ENCODE measurements at regions not wholly inside any gene's neighbourhood (a gene's known extent, or its start where the extent isn't known, plus 50 kb on each side); places are given as distances from the start of the nearest gene placed in this dataset.

DNA sequence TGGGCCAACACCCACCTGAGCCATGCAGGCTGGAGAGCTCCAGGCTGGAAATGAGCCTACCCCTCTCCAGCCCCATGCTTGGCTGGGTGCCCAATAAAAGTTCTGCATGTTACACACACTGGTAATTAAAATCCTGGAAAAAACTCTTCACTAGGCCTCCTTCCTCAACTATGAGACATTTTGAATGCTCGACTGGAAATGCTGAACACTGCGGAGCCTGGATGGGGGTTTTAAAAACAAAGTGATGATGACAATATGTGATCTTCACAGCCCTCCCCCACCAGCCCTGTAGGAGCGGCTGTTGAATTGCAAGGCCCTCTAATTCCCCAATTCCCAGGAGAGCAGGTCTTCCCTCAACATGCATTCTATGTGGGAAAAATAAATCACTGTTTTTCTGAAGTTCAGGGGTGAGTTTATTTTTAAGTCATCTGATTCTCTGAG, 179.2 kb downstream of the TTC32 start:
- intact Hi-C loops (cut with micrococcal nuclease), result no loop called here
- Histone ChIP-seq H2AFZ (ENCODE audit: low read length) (no peak overlapping the region), H3K27ac (ENCODE audit: low read length) (no peak overlapping the region), H3K4me3 (ENCODE audit: low read length) (no peak overlapping the region), H3K4me1 (ENCODE audit: insufficient read depth, low read length) (no peaks in the 10 kb centered on the region), H3K79me2 (ENCODE audit: low read length) (no peaks in the 10 kb centered on the region), H4K20me1 (ENCODE audit: low read length) (no peaks in the 10 kb centered on the region), H3K9me2 (replicated peaks; ENCODE audit: low read length) (no peaks in the 10 kb centered on the region), H3K27me3 (ENCODE audit: low read length) (no peaks in the 10 kb centered on the region), H3K9me3 (ENCODE audit: low read length) (no peaks in the 10 kb centered on the region), H3K9ac (ENCODE audit: low read length) (no peak overlapping the region), H3K4me2 (ENCODE audit: low read length) (no peak overlapping the region), H3F3A (ENCODE audit: low read length, unreplicated experiment) (no peaks in the 10 kb centered on the region), H3K36me3 (ENCODE audit: low read depth, low read length) (no peaks in the 10 kb centered on the region)
- POLR2A ChIA-PET (ENCODE audit: unreplicated experiment), result no interaction called here
- DNase-seq (no peak), ATAC-seq (no peak)
- CTCF ChIA-PET, result no interaction called here
- no TSS peak for BruUV-seq (replicated peaks)
- TF ChIP-seq, protein P1, sequence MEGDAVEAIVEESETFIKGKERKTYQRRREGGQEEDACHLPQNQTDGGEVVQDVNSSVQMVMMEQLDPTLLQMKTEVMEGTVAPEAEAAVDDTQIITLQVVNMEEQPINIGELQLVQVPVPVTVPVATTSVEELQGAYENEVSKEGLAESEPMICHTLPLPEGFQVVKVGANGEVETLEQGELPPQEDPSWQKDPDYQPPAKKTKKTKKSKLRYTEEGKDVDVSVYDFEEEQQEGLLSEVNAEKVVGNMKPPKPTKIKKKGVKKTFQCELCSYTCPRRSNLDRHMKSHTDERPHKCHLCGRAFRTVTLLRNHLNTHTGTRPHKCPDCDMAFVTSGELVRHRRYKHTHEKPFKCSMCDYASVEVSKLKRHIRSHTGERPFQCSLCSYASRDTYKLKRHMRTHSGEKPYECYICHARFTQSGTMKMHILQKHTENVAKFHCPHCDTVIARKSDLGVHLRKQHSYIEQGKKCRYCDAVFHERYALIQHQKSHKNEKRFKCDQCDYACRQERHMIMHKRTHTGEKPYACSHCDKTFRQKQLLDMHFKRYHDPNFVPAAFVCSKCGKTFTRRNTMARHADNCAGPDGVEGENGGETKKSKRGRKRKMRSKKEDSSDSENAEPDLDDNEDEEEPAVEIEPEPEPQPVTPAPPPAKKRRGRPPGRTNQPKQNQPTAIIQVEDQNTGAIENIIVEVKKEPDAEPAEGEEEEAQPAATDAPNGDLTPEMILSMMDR (conservative IDR thresholded peaks at IDR 0.05; ENCODE audit: low read depth, low read length), result no peak
- no peak for TF ChIP-seq EZH2 (IDR thresholded peaks at IDR 0.05; ENCODE audit: low read length, unreplicated experiment)
- no peak for TF ChIP-seq EZH2phosphoT487 (IDR thresholded peaks at IDR 0.05; ENCODE audit: borderline replicate concordance, low read length)

DNA sequence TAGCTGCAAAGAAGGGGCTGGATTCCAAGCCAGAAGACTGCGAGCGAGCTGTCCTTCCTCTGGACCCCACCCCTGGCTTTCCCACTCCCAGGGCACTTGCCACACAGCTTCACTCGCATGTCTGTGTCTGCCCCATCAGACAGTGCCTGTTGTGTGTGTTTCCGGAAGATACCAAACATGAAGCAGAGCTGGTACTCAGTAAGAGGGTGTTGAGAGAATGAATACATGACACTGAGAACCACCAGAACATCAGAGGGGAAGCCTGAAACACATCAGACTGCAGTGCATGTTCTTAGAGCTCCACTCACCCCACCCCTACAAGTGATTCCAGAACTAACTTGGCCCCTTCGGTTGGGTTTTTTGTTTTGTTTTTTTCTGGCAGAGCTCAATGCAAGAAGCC, 181.5 kb downstream of the TTC32 start:
- no TSS peak for BruUV-seq (replicated peaks)
- no peak for DNase-seq

DNA sequence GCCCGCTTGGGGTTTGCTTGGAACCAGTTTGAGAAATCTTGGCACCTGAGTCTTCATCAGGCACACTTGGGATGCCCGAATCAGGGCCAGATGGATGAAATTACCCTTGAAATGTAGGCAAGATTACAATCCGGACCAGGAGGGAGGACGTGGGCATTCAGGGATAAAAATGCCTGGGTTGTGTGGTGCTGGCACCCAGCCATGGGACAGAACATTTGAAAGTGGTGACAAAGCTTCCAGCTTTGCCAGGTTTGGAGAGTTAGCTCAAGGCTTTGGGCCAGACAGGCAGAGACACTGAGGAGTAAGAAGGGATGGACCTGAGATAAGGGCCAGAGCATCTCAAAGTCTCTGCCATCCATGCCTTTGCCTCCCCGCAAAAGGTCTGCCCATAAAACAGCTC, 182.2 kb downstream of the TTC32 start:
- Histone ChIP-seq H4K20me1 (ENCODE audit: low read length) (no peaks in the 10 kb centered on the region), H3K27ac (ENCODE audit: low read length) (no peak overlapping the region), H3K4me2 (ENCODE audit: low read length) (no peak overlapping the region), H3K9me2 (replicated peaks; ENCODE audit: low read length) (no peaks in the 10 kb centered on the region), H3K9ac (ENCODE audit: low read length) (no peak overlapping the region), H3K36me3 (ENCODE audit: low read depth, low read length) (no peaks in the 10 kb centered on the region), H2AFZ (ENCODE audit: low read length) (no peak overlapping the region), H3F3A (ENCODE audit: low read length, unreplicated experiment) (no peaks in the 10 kb centered on the region), H3K4me3 (ENCODE audit: low read length) (no peak overlapping the region), H3K4me1 (ENCODE audit: insufficient read depth, low read length) (no peaks in the 10 kb centered on the region), H3K79me2 (ENCODE audit: low read length) (no peaks in the 10 kb centered on the region), H3K9me3 (ENCODE audit: low read length) (no peaks in the 10 kb centered on the region), H3K27me3 (ENCODE audit: low read length) (no peaks in the 10 kb centered on the region)
- TF ChIP-seq, protein P1 (conservative IDR thresholded peaks at IDR 0.05; ENCODE audit: low read depth, low read length), result no peak
- no peak for TF ChIP-seq EZH2phosphoT487 (IDR thresholded peaks at IDR 0.05; ENCODE audit: borderline replicate concordance, low read length)
- TF ChIP-seq EZH2 (IDR thresholded peaks at IDR 0.05; ENCODE audit: low read length, unreplicated experiment), result no peak
- ATAC-seq (no peak), DNase-seq (no peak)
- POLR2A ChIA-PET (ENCODE audit: unreplicated experiment), result no interaction called here
- BruUV-seq (replicated peaks), result no TSS peak
- CTCF ChIA-PET, result no interaction called here
- intact Hi-C loops (cut with micrococcal nuclease), result no loop called here

More for the DNA sequence above, 181.5 kb downstream of the TTC32 start:
- no peak overlapping the region for H3K4me3 ChIP-seq (ENCODE audit: low read length)
- no peaks in the 10 kb centered on the region for H3F3A ChIP-seq (ENCODE audit: low read length, unreplicated experiment)
- no peaks in the 10 kb centered on the region for H3K27me3 ChIP-seq (ENCODE audit: low read length)
- H3K9ac ChIP-seq (ENCODE audit: low read length), result no peak overlapping the region
- ChIA-PET CTCF (no interaction called here), POLR2A (ENCODE audit: unreplicated experiment) (no interaction called here)
- no peak overlapping the region for H3K4me2 ChIP-seq (ENCODE audit: low read length)
- H3K9me2 ChIP-seq (replicated peaks; ENCODE audit: low read length), result no peaks in the 10 kb centered on the region
- TF ChIP-seq EZH2 (IDR thresholded peaks at IDR 0.05; ENCODE audit: low read length, unreplicated experiment) (no peak), EZH2phosphoT487 (IDR thresholded peaks at IDR 0.05; ENCODE audit: borderline replicate concordance, low read length) (no peak)
- TF ChIP-seq, protein P1 (conservative IDR thresholded peaks at IDR 0.05; ENCODE audit: low read depth, low read length), result no peak
- no peaks in the 10 kb centered on the region for H4K20me1 ChIP-seq (ENCODE audit: low read length)
- H3K36me3 ChIP-seq (ENCODE audit: low read depth, low read length), result no peaks in the 10 kb centered on the region
- H3K27ac ChIP-seq (ENCODE audit: low read length), result no peak overlapping the region
- intact Hi-C loops (cut with micrococcal nuclease), result no loop called here
- no peaks in the 10 kb centered on the region for H3K79me2 ChIP-seq (ENCODE audit: low read length)
- no peaks in the 10 kb centered on the region for H3K4me1 ChIP-seq (ENCODE audit: insufficient read depth, low read length)
- no peak for ATAC-seq
- no peak overlapping the region for H2AFZ ChIP-seq (ENCODE audit: low read length)
- no peaks in the 10 kb centered on the region for H3K9me3 ChIP-seq (ENCODE audit: low read length)

All from PC-3 (cell line).